Skeletal muscle cell (primary cell): ENCODE measurements at regions not wholly inside any gene's neighbourhood (a gene's known extent, or its start where the extent isn't known, plus 50 kb on each side); places are given as distances from the start of the nearest gene placed in this dataset.

Experiments used
- DNase-seq: peaks from one replicate; pipeline ENCODE4 v3.0.0-alpha.2; 2010; ENCODE audit warnings: low read depth
- H3K4me3 ChIP-seq: 2 replicates; pipeline ENCODE4 v1.5.1; 2011; ENCODE audit warnings: low read depth, mild to moderate bottlenecking, control low read depth, low read length, moderate library complexity

- no peak for DNase-seq
Measured at GRCh38 chr10:4477664-4478063, 348.3 kb upstream of the AKR1E2 start.

GRCh38 chr10:4475827-4476490, 350.0 kb upstream of the AKR1E2 start:
- no peak overlapping the region for H3K4me3 ChIP-seq
- no peak for DNase-seq

More at GRCh38 chr10:4477664-4478063, 348.3 kb upstream of the AKR1E2 start:
- H3K4me3 ChIP-seq, result no peak overlapping the region

DNA sequence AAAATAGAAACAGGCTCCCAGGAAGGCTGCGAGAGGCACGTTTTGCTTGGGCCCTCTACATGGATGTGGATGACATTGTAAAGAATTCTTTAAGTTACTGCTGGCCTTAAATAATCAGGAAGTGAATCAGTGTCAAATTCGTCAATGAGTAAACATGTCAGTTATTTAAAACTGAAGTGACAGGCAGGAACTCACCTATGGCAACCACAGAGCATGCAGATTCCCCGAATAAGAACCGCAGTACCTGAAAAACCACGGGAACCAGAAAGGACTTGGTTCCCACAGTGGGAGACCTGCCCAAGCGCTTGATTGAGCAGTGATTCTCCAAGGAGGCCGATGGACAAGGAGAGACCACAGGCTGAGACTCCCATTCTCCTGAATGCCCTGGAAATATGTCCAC, 351.2 kb upstream of the AKR1E2 start:
- no peak for DNase-seq
- no peak overlapping the region for H3K4me3 ChIP-seq

DNA sequence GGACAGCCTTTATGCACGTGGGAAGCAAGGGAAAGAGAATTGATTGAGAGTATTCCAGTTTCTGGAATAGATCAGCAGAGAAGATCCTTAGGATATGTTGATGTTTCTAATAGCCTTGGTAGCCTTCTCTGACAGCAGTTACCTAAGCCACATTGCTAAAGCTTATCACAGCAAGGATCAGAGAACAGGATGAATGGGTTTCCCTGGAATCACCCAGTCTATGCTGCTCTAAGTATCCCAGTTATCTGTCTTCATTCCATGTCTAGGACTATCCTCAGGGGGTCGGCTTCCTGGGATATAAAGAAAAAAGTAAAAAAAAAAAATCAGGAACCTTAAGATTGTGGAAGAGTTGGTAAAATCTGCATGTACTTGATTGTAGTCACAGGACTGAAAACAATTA, 352.0 kb upstream of the AKR1E2 start:
- no peak overlapping the region for H3K4me3 ChIP-seq
- no peak for DNase-seq

GRCh38 chr10:4472190-4472904, 353.7 kb upstream of the AKR1E2 start:
- H3K4me3 ChIP-seq, result no peak overlapping the region
- DNase-seq, result no peak

DNA sequence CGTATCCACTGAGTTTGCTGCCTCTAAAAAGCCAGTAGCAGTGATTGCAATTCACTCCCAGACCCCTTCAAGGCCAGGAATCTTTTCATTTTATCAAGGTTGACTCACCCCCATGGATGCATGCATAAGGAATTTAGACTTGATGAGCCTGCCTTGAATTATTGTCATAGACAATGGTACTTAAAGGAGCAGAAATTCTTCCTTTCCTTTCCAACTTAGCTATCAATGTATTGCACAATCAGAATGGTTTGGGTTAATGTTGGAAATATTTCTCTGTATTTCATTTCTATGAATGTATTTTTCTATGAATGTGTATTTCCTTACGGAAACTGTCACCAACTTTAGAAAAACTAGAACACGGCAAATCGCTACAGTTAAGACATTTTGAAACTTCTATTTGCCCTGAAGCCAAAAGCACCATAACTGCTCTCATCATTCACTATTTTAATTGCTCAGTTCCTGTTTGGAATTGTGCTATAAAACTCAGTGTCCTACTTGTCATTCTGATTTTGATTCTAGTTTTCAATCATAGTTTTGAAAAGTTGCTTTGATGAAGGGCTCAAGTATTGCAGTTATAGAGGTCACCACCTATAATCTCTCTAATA, 355.7 kb upstream of the AKR1E2 start:
- no peak overlapping the region for H3K4me3 ChIP-seq
- peak; percentile 71 for DNase-seq

GRCh38 chr10:4467481-4467880, 358.5 kb upstream of the AKR1E2 start:
- DNase-seq, result no peak
- H3K4me3 ChIP-seq, result no peak overlapping the region

DNA sequence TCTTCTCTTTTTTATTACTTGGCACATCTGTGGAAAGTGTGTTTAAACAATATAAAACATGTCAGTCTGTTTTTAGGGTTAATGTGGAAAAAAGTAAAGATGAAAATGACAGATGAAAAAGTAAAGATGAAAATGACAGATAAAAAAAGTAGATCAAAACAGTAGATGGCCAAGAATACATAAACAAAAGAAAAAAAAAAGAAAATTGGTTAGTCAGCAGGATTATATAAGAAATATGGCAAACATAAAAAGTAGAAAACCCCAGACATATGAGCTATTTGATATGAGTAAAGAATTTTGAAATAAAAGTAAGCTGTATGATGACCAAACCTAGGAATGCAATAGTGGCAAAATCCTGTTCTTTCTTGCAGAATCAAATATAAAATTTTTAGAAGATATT, 365.7 kb upstream of the AKR1E2 start:
- DNase-seq, result no peak
- no peak overlapping the region for H3K4me3 ChIP-seq

DNA sequence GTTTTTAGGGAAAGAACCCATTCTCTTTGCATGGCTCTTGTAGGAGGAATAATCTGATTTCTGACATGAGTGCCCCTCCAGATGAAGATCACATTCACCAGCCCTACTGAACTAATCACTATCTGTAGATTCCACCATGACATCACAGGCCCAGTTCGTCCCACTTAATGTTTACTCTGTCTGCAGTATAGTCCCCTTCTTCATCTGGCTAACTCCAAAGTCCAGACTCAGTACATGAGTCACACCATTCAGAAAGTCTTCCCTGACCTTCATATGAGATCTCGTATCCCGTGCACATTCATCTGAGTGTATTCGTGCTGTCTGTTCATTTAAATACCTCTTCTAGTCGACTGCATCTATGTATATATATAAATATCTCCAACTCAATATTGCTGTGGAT, 366.5 kb upstream of the AKR1E2 start:
- no peak for DNase-seq
- H3K4me3 ChIP-seq, result no peak overlapping the region

- no peak for DNase-seq
- H3K4me3 ChIP-seq, result no peak overlapping the region
Measured at GRCh38 chr10:4457597-4457996, 368.4 kb upstream of the AKR1E2 start.

DNA sequence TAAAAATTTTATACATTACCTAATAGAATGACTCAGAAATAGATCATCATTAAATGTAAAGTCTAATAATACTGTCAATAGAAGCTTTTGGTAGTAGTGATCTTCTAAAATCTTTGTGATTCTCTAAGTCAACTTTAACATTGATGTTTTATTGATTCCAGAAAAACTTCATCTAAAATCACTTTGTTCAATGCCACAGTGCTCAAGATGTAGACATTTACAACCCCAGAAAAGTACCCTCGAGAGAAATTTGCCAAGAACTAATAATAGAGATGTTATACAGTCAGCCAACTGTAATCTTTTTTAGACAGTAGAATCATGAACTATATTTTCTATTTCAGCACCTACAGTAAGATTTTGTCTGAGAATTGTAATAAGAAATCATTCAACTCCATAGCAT, 369.2 kb upstream of the AKR1E2 start:
- no peak overlapping the region for H3K4me3 ChIP-seq
- no peak for DNase-seq

- no peak overlapping the region for H3K4me3 ChIP-seq
- DNase-seq, result no peak
Measured at GRCh38 chr10:4456279-4456678, 369.7 kb upstream of the AKR1E2 start.

DNA sequence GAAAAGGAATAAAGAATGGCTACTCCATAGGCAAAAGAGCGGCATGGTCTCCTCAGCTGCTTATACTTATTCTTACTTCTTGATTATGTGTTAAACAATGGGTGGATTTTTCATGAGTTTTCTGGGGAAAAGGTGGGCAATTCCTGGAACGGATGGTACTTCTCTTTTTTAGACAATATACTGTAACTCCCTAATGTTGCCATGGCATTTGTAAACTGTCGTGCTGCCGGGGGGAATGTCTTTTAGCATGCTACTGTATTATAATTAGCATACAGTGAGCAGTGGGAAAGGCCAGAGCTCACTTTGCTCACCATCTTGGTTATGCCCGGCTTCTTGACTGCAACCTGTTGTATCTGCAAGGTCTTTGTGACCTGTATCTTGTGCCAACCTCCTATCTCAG, 372.1 kb upstream of the AKR1E2 start:
- DNase-seq, result no peak

DNA sequence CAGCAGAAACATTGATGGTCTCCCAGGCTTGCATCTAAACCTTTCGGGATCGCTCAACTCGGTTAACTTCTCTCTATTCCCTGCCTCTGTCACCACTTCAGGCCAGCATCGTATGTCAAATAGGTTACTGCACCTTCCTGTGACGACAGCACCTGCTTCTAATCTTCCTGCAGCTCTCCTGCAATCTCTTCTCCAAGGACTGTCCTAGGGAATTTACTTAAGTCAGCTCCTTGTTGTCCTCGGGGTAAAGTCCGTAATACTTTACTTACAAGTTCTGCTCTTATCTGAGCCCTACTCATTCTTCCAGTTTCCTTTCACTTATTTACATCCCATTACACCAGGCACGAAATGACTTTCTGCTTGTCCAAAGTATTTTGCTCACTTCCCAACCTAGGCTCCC, 372.7 kb upstream of the AKR1E2 start:
- no peak for DNase-seq
- H3K4me3 ChIP-seq, result no peak overlapping the region

More for the DNA sequence above, 372.1 kb upstream of the AKR1E2 start:
- H3K4me3 ChIP-seq, result no peak overlapping the region

GRCh38 chr10:4450981-4451908, 374.8 kb upstream of the AKR1E2 start:
- peak; percentile 78 for DNase-seq
- no peak overlapping the region for H3K4me3 ChIP-seq

- no peak overlapping the region for H3K4me3 ChIP-seq
- no peak for DNase-seq
Measured at GRCh38 chr10:4450169-4450568, 375.8 kb upstream of the AKR1E2 start.

DNA sequence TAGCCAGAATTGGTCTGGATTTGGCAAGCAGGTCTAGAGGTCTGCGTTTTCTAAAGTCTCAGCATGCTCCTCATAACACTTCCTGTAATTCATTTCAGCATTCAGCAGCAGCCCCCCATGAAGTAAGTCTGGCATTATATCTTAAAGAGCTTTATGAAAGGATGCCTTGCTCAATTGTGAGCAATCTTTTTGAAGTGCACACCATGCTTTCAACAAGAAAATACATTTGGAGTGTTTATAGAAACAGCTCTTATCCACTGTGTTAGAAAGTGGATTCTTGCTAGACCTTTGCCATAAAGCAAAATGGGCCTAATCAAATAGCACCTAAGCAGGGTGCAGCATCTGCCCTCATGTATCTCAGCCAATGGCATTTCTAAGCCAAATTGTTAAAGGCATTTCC, 378.0 kb upstream of the AKR1E2 start:
- DNase-seq, result no peak
- H3K4me3 ChIP-seq, result no peak overlapping the region

DNA sequence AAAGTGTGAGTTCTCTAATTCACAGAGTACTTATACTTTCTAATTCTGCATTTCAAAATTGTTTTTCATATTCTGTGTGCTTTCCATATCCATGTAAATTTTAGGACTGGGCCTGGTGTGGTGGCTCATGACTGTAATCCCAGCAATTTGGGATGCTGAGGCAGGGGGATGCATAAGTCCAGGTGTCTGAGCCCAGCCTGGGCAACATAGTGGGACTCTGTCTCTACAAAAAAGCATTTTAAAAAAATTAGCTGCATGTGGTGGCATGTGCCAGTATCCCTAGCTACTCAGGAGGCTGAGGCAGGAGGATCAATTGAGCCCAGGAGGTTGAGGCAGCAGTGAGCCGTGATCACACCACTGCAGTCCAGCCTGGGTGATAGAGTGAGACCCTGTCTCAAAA, 382.6 kb upstream of the AKR1E2 start:
- DNase-seq, result no peak
- H3K4me3 ChIP-seq, result no peak overlapping the region

- DNase-seq, result no peak
- H3K4me3 ChIP-seq, result no peak overlapping the region
Measured at GRCh38 chr10:4442296-4442695, 383.7 kb upstream of the AKR1E2 start.

GRCh38 chr10:4440260-4440659, 385.7 kb upstream of the AKR1E2 start:
- DNase-seq, result no peak
- no peak overlapping the region for H3K4me3 ChIP-seq
